ENCODE measurements at regions not wholly inside any gene's neighbourhood (a gene's known extent, or its start where the extent isn't known, plus 50 kb on each side); places are given as distances from the start of the nearest gene placed in this dataset.

DNA sequence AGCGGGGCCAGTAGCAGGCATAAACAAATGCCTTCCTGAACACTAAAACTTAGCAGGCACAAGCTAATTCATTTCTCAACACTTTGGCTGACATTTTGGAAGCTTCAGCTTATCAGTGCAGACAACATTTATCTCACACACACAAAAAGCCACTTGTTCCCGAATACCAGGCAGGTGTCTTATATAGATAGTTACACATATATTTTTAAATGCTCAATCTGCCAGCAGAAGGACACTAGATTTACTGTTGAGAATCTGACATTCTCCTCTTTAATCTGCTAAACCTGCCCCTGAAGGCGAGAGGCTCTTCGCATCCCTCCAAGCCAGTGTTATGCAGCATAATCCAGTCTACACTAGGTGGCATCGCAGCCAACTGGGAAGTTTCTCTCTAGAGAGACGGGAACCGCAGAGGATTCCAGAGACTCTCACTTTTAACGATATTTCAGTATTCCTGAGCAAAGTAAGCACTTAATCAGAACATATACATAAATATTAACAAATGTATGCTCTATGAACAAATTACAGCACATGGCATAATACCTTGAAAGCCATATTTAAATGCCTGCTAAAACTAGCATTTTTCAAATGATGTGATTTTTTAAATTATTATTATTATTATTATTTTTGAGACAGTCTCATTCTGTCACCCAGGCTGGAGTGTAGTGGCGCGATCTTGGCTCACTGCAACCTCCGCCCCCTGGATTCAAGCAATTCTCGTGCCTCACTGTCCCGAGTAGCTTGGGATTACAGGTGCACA lies 90.2 kb upstream of the SCG2 start:
- no peaks in the 10 kb centered on the region for H3K36me3 Mint-ChIP-seq (ENCODE audit: low read depth)
- no peak overlapping the region for H3K4me3 Mint-ChIP-seq
- H3K4me1 Mint-ChIP-seq (ENCODE audit: low read depth): no peaks in the 10 kb centered on the region
- ChIA-PET CTCF (no interaction called here), POLR2A (interaction anchor here (0.7 kb wide), 1 partner anchor 103 kb away, joined by 3 read pairs; no protein-coding TSS in a partner anchor)
- peaks cover 10% of the 10 kb centered on the region for H3K27me3 Mint-ChIP-seq
- DNase-seq: peak; percentile 11
- TF ChIP-seq, protein P1, sequence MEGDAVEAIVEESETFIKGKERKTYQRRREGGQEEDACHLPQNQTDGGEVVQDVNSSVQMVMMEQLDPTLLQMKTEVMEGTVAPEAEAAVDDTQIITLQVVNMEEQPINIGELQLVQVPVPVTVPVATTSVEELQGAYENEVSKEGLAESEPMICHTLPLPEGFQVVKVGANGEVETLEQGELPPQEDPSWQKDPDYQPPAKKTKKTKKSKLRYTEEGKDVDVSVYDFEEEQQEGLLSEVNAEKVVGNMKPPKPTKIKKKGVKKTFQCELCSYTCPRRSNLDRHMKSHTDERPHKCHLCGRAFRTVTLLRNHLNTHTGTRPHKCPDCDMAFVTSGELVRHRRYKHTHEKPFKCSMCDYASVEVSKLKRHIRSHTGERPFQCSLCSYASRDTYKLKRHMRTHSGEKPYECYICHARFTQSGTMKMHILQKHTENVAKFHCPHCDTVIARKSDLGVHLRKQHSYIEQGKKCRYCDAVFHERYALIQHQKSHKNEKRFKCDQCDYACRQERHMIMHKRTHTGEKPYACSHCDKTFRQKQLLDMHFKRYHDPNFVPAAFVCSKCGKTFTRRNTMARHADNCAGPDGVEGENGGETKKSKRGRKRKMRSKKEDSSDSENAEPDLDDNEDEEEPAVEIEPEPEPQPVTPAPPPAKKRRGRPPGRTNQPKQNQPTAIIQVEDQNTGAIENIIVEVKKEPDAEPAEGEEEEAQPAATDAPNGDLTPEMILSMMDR (IDR thresholded peaks at IDR 0.05): peak; percentile 28
- H3K9me3 Mint-ChIP-seq: no peaks in the 10 kb centered on the region
- intact Hi-C loops (cut with micrococcal nuclease): no loop called here
- ATAC-seq: no peak
- no peak overlapping the region for H3K27ac Mint-ChIP-seq

- TF ChIP-seq, protein P1 (IDR thresholded peaks at IDR 0.05): no peak
- POLR2A ChIA-PET: no interaction called here
- Mint-ChIP-seq H3K4me1 (ENCODE audit: low read depth) (no peaks in the 10 kb centered on the region), H3K27ac (no peak overlapping the region), H3K36me3 (ENCODE audit: low read depth) (no peaks in the 10 kb centered on the region), H3K4me3 (no peak overlapping the region), H3K9me3 (no peaks in the 10 kb centered on the region), H3K27me3 (peaks cover 9% of the 10 kb centered on the region)
- intact Hi-C loops (cut with micrococcal nuclease): no loop called here
- no peak for DNase-seq
- no peak for ATAC-seq
- CTCF ChIA-PET: interaction anchor here (1.4 kb wide), 1 partner anchor 12 kb away, joined by 4 read pairs; no protein-coding TSS in a partner anchor
These were observed 86.1 kb upstream of the SCG2 start for GRCh38 chr2:223688094-223688835.

DNA sequence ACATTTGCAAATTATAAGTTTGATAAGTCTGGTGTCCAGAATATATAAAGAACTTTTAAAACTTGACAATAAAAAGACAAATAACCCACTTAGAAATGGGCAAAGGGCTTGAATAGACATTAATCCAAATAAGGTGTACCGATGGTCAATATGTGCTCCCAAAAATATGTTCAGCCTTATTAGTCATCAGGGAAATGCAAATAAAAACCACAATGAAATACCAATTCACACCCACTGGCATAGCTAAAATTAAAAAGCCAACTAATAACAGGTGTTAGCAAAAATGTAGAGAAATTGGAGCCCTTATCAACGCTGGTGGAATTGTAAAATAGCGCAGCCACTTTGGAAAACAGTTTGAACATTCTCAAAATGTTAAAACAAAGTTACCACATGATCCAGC lies 79.0 kb upstream of the SCG2 start:
- no peaks in the 10 kb centered on the region for H3K27me3 Mint-ChIP-seq
- no peak for DNase-seq

DNA sequence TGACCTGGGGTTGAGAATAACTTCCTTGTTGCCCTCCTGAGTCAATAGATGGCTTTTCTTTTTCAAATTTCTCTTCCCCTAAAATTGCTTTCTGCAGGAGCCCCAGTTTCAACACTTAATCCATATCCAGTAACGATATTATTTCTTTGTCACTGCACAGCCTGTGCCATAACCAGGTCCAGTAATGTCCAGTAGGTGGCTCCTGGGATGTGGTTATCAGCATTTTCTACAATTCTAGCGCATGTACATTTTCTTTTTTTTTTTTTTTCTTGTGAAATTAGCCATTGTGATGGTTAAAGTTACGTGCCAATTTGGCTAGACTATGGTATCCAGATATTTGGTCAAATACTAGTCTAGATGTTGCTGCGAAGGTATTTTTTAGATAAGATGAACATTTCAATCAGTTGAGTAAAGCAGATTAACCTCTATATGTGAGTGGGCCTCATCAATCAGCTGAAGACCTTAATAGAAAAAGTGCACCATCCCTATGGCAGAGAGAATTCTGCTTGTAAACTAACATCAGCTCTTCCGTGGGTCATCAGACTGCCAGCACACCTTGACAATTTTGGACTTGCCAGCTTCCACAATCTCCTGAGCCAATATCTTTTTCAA lies 72.9 kb upstream of the SCG2 start:
- H3K9me3 Mint-ChIP-seq: no peaks in the 10 kb centered on the region
- ATAC-seq (no peak), DNase-seq (peak; percentile 3)
- H3K36me3 Mint-ChIP-seq (ENCODE audit: low read depth): no peaks in the 10 kb centered on the region
- no peaks in the 10 kb centered on the region for H3K4me1 Mint-ChIP-seq (ENCODE audit: low read depth)
- intact Hi-C loops (cut with micrococcal nuclease): no loop called here
- CTCF ChIA-PET: interaction anchor here (1.6 kb wide), 1 partner anchor 10 kb away, joined by 3 read pairs; no protein-coding TSS in a partner anchor
- H3K27me3 Mint-ChIP-seq: no peaks in the 10 kb centered on the region
- TF ChIP-seq, protein P1 (IDR thresholded peaks at IDR 0.05): no peak
- H3K27ac Mint-ChIP-seq: no peak overlapping the region
- no peak overlapping the region for H3K4me3 Mint-ChIP-seq
- POLR2A ChIA-PET: no interaction called here

More for the DNA sequence above, 79.0 kb upstream of the SCG2 start:
- no peaks in the 10 kb centered on the region for H3K4me1 Mint-ChIP-seq (ENCODE audit: low read depth)
- H3K27ac Mint-ChIP-seq: no peak overlapping the region
- intact Hi-C loops (cut with micrococcal nuclease): no loop called here
- no peaks in the 10 kb centered on the region for H3K36me3 Mint-ChIP-seq (ENCODE audit: low read depth)
- ChIA-PET CTCF (no interaction called here), POLR2A (no interaction called here)
- ATAC-seq: no peak
- H3K9me3 Mint-ChIP-seq: no peaks in the 10 kb centered on the region
- TF ChIP-seq, protein P1 (IDR thresholded peaks at IDR 0.05): no peak
- H3K4me3 Mint-ChIP-seq: no peak overlapping the region

Measured in activated CD8-positive, alpha-beta T cell treated with anti-CD3 and anti-CD28 coated beads for 36 hours (primary cell).